GM19351 (cell line): ENCODE measurements at regions not wholly inside any gene's neighbourhood (a gene's known extent, or its start where the extent isn't known, plus 50 kb on each side); places are given as distances from the start of the nearest gene placed in this dataset.
"Not testable (repeated sequence)": the region's sequence is repeated elsewhere in the genome, so short reads cannot be mapped to it uniquely, and the experiment has no call there.

ENCODE experiments used
- ATAC-seq: cut with Tn5 transposase; IDR thresholded peaks from one replicate; pipeline ENCODE4 v1.9.1; 2021; ENCODE audit warnings: mild to moderate bottlenecking, moderate library complexity; ENCODE audit not compliant: unreplicated experiment

DNA sequence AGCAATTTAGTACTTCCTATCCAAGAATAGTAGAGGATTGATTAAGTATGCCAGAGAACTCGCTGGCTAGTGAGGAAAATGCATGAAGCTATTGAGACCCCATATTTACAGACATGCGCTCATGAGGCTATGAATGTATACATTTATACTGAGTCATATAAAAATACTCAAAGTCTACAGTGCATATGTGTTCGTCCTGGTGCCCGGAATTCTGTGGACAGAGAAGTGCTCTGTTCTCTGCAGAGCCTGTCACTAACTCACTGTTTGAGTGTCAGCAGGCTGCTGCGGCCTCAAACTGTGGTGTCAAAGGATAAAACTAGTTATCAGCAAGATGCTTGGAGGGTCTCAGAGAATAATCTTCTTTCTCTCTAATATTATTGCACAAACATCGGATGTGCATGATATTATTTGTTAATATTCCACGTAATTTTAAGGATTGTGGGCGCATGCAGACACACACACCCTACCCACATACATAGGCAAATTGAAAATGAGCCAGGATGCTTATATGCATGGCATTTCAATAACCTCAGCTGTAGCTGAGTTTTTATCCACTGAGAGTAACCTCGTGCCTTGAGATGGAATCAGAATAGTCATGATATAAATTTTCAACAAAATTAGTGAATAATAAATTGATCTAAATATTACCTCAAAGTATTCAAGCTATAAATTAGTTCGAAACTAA is 50.0 kb upstream of the TSC22D2 start:
- ATAC-seq, result no peak

DNA sequence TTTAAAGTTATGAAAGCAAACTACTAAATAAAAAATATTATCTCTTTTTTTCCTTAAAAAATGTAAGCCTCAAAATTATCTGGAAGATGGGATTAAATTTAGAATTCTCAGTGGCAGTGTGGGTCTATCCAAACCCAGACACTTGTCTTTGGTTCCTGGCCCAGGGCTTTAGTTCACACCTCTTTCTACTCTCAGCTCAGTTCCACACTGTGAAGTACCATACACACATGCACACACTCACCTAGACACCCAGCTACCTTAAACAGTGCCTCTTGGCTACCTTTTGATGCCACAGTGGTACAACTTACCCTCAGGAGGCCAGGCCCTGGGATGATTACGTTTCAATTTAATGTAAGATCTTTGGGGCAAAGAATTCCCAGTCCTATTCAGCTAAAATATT is 51.0 kb upstream of the TSC22D2 start:
- ATAC-seq, result no peak

DNA sequence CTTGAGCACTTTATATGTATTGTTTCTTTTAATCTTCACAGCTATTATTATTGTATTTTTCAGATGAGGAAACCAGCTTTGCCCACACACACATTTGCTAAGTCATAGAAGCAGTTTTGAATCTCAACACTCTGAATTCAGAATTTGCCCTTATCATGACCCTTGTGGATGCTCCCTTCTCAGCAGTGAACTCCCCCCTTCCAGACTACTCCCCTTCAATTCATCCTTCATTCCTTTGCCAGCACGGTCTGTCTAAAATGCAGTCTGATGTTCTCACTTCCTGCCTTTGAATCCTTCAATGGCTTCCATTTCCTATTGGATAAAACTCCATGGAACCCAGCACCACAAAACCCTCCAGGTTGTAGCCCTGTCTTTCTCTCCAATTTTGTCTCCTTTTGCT is 52.5 kb upstream of the TSC22D2 start:
- ATAC-seq, result no peak

DNA sequence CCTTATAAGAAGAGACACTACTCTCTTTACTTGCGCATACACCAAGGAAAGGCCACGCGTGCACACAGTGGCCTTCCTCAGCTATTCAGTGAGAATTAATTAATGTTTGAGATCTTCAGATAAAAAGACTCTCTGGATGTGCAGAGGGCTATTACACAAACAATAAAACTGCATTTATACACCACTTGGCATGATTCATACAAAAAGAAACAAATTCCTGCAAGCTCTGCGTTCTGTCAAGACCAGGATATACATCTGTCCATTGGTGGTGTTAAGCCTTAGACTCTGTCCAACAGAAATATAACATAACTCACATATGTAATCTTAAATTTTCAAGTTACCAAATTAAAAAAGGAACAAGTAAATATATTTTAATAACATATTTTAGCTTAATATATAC is 55.2 kb upstream of the TSC22D2 start:
- no peak for ATAC-seq

DNA sequence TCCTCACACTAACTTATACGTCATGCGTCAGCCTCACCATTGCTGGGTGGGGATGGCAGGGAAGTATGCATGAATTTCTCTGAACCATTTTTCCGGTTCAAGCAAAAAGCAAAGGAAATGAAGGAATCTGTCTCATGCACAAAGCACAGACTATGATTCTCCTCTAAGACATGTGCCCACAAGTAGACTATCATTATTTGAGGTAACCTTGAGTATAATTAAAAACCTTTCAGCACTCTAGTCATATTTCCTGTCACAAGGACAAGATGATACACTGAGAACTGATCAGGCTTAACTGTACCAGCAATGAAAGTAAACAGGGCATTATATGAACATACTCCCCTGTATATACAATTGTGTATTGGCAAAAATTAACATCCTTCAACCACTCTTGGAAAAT is 56.7 kb upstream of the TSC22D2 start:
- ATAC-seq, result no peak

DNA sequence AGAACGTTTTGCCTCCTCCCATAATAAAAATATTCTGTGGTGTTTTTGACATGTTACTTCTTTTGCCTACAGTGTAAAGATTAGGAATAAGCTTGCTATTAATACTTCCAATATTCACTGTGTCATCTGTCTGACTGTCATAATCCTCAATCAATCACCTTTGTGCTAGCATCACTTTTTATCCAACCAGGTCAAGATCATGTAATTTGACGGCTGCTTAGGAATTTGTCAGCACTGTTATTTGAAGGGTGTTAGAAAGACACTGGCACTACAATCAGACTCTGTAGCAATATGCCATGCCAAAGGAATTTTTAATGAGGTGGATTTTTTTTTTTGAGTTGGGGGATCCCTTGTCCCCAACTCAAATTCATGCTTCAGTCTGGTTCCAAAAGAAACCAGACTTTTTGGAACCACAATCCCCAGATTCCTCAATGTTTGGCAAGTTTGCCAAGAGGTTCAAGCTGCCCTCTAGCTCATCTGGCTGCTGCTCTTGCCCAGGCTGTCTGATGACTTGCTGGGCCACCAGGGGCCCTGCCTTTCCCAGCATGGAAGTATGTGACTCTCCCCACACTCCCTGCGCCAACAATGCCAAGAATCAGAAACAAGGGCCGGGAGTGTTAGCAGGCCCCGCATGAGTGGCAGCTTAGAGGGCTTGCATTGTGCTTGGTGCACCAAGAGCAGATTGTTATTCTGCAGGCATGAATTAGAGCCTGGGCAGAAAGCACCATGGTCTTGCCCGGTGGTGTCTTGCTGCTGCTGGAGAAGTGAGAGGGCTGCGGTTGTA is 58.6 kb upstream of the TSC22D2 start:
- ATAC-seq, result no peak

DNA sequence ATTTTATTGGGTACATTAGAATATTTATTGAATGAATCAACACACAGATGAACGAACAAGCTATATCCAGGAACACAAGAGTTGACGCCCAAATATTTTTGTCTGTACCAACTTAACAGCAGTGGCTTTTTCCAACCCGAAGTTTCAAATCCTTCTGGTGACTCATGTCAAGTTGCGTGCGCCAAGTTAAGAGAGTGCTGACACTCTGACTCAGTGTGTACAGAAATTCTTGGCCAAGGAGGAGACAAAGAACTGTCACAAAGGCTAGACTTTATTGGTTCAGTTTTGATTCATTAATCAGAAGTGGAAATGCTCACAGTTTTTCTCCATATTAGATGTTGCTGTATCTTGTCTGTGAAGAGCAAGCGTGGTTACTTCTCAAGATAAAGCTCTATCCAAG is 59.6 kb upstream of the TSC22D2 start:
- ATAC-seq, result no peak

DNA sequence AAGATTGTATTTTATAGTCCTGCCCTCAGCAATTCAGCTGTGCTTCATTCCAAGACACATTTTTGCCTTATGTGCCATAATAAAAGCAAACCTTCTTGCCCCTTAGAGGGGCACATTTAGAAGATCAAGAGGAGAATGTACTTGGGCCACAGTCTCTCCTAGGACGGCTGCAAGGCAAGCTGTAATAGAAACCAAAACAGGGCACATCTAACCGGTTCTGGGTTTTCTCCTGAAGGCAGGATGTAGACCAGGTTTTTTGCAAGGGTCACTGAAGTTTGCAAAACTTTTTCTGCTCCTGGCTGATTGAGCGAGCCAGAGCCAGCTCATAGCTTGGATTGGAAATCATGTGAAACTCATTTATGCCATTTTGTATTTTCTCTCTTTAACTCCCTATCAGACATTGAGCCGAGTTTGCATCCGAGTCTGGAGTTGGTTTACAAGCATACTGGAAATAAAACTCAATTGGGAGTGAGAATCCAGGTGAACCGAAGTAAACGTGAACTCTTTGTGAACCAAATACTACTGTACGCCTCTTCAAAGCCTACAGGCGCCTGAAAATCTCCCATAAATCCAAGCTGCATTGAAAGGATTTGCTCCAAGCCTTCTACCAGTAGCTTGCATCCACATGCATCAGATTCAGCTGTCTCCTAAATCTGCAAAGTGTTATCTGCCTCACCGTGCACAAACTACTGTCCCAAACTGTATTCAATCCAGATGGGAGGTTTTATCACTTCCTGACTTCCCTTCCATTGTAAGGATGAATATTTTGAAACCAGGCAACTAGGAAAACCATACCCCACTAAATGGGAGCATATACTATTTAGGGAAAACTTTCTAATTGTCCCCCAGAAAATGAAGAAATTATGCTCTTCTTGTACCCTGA is 60.9 kb upstream of the TSC22D2 start:
- no peak for ATAC-seq

DNA sequence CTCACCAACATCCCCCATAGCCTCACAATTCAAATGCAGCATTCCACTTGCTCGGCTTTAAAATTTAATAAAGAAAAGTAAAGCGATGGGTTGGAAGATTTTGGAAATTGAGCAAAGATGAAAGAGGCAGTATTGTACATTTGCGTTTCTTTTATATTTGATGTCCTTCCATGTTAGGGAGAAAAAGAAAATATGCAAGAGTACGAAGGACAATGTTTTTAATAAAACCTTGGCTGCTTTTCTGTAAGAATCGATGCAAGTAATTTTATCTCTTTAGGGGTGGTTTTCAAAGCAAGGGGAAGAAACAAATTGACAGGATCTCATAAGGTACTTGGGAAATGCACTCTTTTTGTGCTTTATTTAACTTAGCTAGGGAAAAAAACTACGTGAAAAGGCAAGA is 61.8 kb upstream of the TSC22D2 start:
- no peak for ATAC-seq

DNA sequence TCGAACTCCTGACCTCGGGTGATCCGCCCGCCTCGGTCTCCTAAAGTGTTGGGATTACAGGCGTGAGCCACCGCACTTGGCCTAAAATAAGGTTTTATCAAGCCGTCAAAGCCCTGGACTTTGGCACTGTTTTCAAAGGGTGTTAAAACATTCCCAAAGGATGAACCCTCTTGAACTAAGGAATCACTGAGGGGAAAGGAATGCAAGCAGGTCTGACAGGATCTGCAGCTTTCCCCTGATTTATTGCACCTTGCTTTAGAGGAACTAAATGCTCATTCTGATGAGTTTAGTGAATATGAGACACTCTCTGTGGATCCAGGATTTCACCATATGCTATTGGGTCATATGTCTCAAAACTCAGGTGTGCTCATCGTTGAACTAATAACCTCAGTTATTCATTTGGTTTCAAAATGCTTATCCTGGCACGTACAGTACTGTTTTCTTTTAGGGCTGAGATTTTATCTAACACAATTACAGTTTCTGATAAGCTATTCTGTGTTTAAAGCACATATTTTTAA is 63.0 kb upstream of the TSC22D2 start:
- ATAC-seq, result no peak

DNA sequence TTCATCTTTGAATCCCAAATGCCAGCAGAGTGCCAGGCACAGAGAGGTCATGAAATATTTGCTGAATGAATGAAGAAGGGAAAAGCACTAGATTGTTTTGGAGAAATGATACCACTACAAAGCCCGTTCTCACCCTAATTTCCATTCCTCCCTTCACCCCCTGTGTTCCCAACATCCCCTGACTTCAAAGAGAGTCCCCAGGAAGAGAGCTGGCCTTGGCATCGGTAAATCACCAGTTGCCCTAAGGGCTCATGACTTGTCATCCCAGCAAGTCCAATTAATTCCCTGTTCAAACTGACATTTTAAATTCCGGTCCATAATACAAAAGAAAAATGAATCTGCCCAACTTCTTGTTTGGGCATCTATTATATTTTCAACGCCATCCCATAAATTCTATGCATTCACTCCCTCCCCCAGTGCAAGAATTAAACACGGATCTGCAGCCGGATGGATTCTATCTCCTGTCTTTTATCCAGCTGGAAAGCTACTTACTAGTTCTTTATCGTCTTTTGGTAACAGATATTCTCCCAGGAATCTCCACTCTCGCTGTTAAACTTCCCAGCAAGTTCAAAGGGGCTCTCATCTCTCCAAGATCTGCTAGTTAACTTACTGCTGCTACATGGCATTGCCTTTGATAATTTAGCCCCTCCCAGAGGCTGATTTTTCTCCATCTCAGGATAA is 63.9 kb upstream of the TSC22D2 start:
- no peak for ATAC-seq

DNA sequence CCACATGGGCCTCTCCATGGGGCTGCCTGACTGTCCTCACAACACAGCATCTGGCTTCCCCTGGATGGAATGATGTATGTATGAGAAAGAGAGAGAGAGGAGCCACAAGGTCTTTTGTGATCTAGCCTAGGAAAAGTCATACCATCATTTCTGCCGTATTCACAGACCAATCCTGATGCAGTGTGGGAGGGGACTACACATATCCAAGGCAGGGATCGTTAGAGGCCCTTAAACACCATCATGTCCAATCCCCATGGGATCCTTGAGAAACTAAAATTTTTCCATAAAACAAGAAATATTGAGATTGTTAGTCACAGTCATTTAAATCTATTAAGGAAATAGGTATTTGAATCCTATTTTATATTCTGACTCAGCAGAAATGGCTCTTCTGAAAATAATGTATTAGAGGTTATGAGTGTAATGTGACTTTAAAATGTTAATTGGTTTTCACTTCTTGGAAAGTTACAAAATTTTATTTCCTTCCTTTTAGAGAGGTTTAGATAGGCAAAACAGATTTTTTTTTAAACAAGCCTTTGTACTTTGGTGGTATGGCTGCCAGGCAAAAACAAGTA is 65.1 kb upstream of the TSC22D2 start:
- no peak for ATAC-seq

DNA sequence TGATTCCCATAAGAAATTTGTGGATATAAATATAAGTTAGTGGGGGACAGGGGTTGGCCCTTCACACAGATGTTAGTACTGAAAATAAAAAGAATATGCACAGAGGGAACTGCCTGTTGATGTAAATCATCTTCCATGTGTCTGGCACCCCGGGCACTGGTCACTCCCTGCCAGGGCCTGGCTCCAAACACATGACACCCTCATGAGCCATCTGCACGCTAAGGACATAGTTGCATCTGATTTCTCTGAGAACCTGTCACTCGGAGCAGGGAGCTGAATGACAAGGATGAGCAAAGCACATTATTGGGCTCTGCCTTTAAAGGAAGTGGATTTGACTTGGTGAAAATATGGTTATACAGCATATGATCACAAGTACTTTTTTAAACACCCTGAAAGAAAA is 66.2 kb upstream of the TSC22D2 start:
- no peak for ATAC-seq

DNA sequence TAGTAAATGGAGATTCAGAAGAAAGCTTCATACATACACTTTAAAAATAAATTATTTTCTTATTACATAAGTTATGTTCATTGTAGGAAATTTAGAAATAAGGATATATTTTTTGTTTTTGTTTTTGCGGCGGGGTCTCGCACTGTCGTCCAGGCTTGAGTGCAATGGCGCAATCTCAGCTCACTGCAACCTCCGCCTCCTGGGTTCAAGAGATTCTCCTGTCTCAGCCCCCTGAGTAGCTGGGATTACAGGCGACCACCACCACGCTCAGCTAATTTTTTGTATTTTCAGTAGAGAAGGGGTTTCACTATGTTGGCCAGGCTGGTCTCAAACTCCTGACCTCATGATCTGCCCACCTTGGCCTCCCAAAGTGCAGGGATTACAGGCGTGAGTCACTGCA is 71.7 kb upstream of the TSC22D2 start:
- ATAC-seq, result not testable (repeated sequence)

DNA sequence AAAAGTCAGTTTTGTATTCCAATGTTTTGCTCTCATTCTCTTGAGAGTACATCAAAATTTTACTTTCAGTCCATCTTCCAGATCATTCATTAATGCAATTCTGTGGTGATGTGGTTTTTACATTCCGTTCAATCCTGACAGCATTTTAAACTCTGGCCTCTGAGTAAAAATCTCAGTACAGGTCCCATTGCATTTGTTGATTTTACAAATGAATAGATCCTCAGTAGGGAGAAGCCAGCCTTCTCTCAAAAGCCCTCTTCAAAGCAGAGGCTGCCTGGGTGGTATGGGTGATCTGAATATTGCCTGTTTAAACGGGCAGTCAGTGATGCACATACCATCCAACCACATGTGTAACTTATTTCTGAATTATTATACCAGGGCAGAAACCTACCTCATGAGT is 72.5 kb upstream of the TSC22D2 start:
- ATAC-seq, result no peak

DNA sequence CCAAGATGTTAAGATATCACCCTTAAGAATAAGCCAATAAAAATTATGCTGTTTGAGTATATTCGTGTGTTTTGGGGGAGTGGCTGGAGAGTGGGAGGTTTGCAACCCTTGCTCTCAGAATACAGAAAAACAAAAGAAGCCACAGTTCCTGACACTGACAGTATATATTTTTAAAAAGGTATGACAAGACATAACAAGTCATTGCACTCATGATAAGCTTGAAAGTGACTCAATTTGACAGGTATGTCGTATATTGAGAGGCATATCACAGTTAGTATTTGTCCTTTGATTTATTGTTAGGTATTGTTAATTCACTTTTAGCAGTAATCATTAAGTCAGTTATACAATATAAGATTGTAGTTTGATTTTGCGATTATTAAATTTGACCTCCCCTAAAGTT is 73.1 kb upstream of the TSC22D2 start:
- ATAC-seq, result no peak

DNA sequence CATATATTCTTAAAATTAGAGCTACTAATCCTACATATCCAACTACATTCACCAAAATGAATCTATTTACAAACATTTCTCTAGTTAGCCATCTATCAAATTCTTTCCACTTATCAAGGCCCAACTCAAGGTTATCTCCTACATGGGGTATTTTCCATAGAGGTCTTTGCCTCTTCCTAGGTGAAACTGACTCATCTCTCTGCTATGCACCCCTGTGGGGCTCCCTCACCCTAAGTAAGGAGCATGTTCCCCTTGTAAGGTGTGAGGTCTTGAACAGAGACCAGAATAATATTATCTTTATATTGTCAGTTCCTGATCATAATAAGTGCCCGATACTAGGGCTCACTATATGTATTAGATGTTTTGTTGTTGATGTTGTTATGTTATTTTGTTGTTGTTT is 74.6 kb upstream of the TSC22D2 start:
- no peak for ATAC-seq

DNA sequence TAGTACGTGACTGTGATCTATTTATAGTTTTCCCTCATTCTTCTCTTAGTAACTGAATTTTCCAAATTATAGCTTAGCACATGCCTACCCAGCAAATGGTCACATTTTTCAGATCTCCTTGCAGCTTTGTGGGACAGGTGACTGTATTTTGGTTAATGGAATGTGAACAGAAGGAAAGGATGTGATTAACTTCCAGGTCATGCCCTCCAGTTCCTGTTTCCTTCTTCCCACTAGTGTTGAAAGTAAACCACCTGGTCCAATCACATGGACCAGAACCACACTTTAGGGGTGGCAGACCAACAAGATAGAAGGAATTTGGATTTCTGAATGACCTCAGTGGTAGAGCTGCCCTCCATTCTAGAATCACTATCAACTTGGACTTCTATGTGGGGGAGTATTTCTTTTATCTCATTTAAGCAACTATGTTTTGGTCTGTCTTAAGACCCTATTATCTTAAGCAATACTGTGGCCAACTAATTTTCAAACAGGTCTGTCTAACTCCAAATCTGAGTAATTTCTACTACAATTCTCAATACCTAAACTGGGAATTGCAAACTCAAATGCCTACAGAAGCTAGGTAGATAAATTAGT is 76.0 kb upstream of the TSC22D2 start:
- no peak for ATAC-seq

DNA sequence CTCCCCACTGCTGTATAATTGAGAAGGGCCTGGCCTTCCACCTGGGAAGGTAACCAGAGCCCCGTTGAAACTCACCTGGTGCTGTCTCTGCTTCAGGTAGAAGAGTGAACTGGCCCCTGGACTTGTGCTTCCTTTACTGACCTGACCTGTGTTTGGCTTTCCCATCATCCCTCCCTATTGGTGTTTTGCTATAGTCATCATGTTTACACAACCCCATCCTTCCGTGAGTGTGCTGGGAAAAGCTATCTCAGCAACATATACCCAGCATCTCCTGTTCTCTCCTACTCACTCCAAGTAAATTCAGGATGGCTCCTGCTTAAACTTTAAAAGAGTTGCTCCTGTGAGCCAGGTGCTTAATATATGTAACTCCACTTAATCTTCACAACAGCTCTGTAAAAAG is 77.2 kb upstream of the TSC22D2 start:
- ATAC-seq, result no peak

DNA sequence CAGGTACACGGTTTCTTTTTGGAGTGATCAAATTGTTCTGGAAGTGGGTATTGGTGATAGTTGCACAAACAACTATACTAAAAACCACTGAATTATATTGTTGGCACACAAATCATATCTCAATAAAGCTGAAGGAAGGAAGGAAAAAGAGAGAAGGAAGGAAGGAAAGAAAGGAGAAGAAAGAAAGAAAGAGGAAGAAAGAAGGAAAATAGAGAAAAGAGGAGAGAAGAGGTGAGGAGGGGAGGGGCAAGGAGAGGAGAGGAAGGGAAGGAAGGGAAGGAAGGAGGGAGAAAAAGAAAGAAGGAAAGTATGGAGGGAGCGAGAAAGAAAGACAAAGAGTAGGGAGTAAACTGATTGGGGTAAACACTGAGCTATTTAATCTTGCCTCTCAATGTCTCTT is 77.9 kb upstream of the TSC22D2 start:
- no peak for ATAC-seq
